Thyroid gland (tissue), 4 donors: ENCODE measurements at regions not wholly inside any gene's neighbourhood (a gene's known extent, or its start where the extent isn't known, plus 50 kb on each side); places are given as distances from the start of the nearest gene placed in this dataset.

Source experiments
- DNase-seq, 2 donors: peaks; one replicate each; pipeline ENCODE4 v3.0.0-alpha.2; 2019
- H3K27ac ChIP-seq, 3 donors: fragments of 200-600 bp; sonication (generic); 1 replicate in 2 of 3; 2 replicates in 1 of 3; pipeline ENCODE4 v1.5.1; 2016 to 2019; ENCODE audit warnings: mild to moderate bottlenecking in 1 of 3, moderate library complexity in 1 of 3
- H3K27me3 ChIP-seq: fragments of 200-600 bp; sonication (generic); one replicate; pipeline ENCODE4 v1.5.1; 2019
- H3K36me3 ChIP-seq, 2 donors: fragments of 200-600 bp; sonication (generic); one replicate each; pipeline ENCODE4 v1.5.1; 2016 to 2019
- H3K4me1 ChIP-seq, 2 donors: fragments of 200-600 bp; sonication (generic); one replicate each; pipeline ENCODE4 v1.5.1; 2017 to 2019
- H3K4me3 ChIP-seq, 3 donors: fragments of 200-600 bp; sonication (generic); replicated peaks in 1 of 3; 1 replicate in 2 of 3; 2 replicates in 1 of 3; pipeline ENCODE4 v1.5.1; 2016; ENCODE audit warnings: mild to moderate bottlenecking in 1 of 3
- H3K9me3 ChIP-seq: fragments of 200-600 bp; sonication (generic); one replicate; pipeline ENCODE4 v1.5.1; 2017
- CTCF ChIP-seq, 6 experiments: fragments of 200-600 bp in 3 of 6; fragments of 450-650 bp in 3 of 6; sonication (generic) in 3 of 6; IDR thresholded peaks; one replicate each; pipeline ENCODE4 v1.5.1; 2016 to 2019; ENCODE audit warnings: antibody characterized with exemption in 6 of 6, mild to moderate bottlenecking in 2 of 6, inconsistent platforms in 1 of 6, moderate library complexity in 1 of 6
- POLR2A ChIP-seq, 2 donors: fragments of 450-650 bp; IDR thresholded peaks; one replicate each; pipeline ENCODE4 v1.6.1; 2017; ENCODE audit warnings: antibody characterized with exemption in 2 of 2, mild to moderate bottlenecking in 2 of 2, moderate library complexity in 1 of 2
- WGBS, 2 donors: methylation state at CpG; one replicate each; pipeline ENCODE4 v1.1.5; 2017; 5-methylcytosine and 5-hydroxymethylcytosine counted together
- intact Hi-C: fragments of 100-400 bp; cut with DNase I; formaldehyde crosslinking; loops from one replicate; pipeline ENCODE4 v1.15.1; 2023

GRCh38 chr11:27253224-27253623, 109.8 kb downstream of the CCDC34 start:
- Histone ChIP-seq H3K9me3 (no peaks in the 10 kb centered on the region), H3K4me1 (no peaks in the 10 kb centered on the region), H3K4me3 (no peak overlapping the region), H3K36me3 (no peaks in the 10 kb centered on the region), H3K27ac (no peak overlapping the region), H3K27me3 (no peaks in the 10 kb centered on the region)
- intact Hi-C loops = no loop called here
- WGBS, 2 donors = 90 to 95% methylated on average over 1 of the region's 1 CpG
- DNase-seq = no peak
- TF ChIP-seq CTCF (IDR thresholded peaks at IDR 0.05) (no peak), POLR2A (IDR thresholded peaks at IDR 0.05) (no peak)

- Histone ChIP-seq H3K4me1 (peaks cover 0 to 7% of the 10 kb centered on the region in 2 donors), H3K9me3 (no peaks in the 10 kb centered on the region), H3K4me3 (no peak overlapping the region), H3K27me3 (no peaks in the 10 kb centered on the region), H3K36me3 (no peaks in the 10 kb centered on the region), H3K27ac (no peak overlapping the region)
- no peak for DNase-seq
- TF ChIP-seq POLR2A (IDR thresholded peaks at IDR 0.05) = no peak
- TF ChIP-seq CTCF (IDR thresholded peaks at IDR 0.05) = no peak
- intact Hi-C loops = no loop called here
- 91 to 92% methylated on average over 5 of the region's 5 CpGs for WGBS, 2 donors
Measured at GRCh38 chr11:27250867-27251665, 111.9 kb downstream of the CCDC34 start.

- intact Hi-C loops = no loop called here
- 69 to 72% methylated on average over 13 of the region's 13 CpGs for WGBS, 2 donors
- TF ChIP-seq CTCF (IDR thresholded peaks at IDR 0.05) (no peak), POLR2A (IDR thresholded peaks at IDR 0.05) (no peak)
- no peak overlapping the region for H3K27ac ChIP-seq
- no peaks in the 10 kb centered on the region for H3K9me3 ChIP-seq
- no peak overlapping the region for H3K4me3 ChIP-seq
- H3K27me3 ChIP-seq = no peaks in the 10 kb centered on the region
- no peaks in the 10 kb centered on the region for H3K36me3 ChIP-seq
- no peak for DNase-seq
- H3K4me1 ChIP-seq = peaks cover 0 to 7% of the 10 kb centered on the region in 2 donors
Measured at GRCh38 chr11:27248576-27249509, 114.2 kb downstream of the CCDC34 start.

GRCh38 chr11:27247660-27248059, 115.4 kb downstream of the CCDC34 start:
- Histone ChIP-seq H3K4me1 (peaks cover 0 to 7% of the 10 kb centered on the region in 2 donors), H3K36me3 (no peaks in the 10 kb centered on the region), H3K9me3 (no peaks in the 10 kb centered on the region), H3K27ac (no peak overlapping the region), H3K4me3 (no peak overlapping the region), H3K27me3 (no peaks in the 10 kb centered on the region)
- intact Hi-C loops = no loop called here
- WGBS, 2 donors = 71 to 83% methylated on average over 5 of the region's 5 CpGs
- TF ChIP-seq POLR2A (IDR thresholded peaks at IDR 0.05) (no peak), CTCF (IDR thresholded peaks at IDR 0.05) (no peak)
- no peak for DNase-seq

- WGBS, 2 donors = 69 to 76% methylated on average over 3 of the region's 3 CpGs
- Histone ChIP-seq H3K27ac (no peak overlapping the region), H3K4me1 (peaks cover 0 to 7% of the 10 kb centered on the region in 2 donors), H3K9me3 (no peaks in the 10 kb centered on the region), H3K36me3 (no peaks in the 10 kb centered on the region), H3K4me3 (no peak overlapping the region), H3K27me3 (no peaks in the 10 kb centered on the region)
- intact Hi-C loops = no loop called here
- no peak for DNase-seq
- TF ChIP-seq CTCF (IDR thresholded peaks at IDR 0.05) = no peak
- TF ChIP-seq POLR2A (IDR thresholded peaks at IDR 0.05) = no peak
Measured at GRCh38 chr11:27246925-27247324, 116.1 kb downstream of the CCDC34 start.
